DND-41 (cell line): ENCODE measurements at regions not wholly inside any gene's neighbourhood (a gene's known extent, or its start where the extent isn't known, plus 50 kb on each side); places are given as distances from the start of the nearest gene placed in this dataset.

Source experiments
- EZH2 ChIP-seq: IDR thresholded peaks from 3 replicates; pipeline ENCODE4 v1.6.1; 2012; ENCODE audit warnings: borderline replicate concordance, low read depth, mild to moderate bottlenecking, moderate library complexity, low read length, inconsistent platforms; ENCODE audit not compliant: severe bottlenecking
- TF ChIP-seq, protein P1 (sequence below): IDR thresholded peaks from 2 replicates; pipeline ENCODE4 v1.5.1; 2012; ENCODE audit warnings: borderline replicate concordance, low read length, moderate library complexity, mild to moderate bottlenecking; ENCODE audit not compliant: poor library complexity, severe bottlenecking; ENCODE audit errors: extremely low read depth

DNA sequence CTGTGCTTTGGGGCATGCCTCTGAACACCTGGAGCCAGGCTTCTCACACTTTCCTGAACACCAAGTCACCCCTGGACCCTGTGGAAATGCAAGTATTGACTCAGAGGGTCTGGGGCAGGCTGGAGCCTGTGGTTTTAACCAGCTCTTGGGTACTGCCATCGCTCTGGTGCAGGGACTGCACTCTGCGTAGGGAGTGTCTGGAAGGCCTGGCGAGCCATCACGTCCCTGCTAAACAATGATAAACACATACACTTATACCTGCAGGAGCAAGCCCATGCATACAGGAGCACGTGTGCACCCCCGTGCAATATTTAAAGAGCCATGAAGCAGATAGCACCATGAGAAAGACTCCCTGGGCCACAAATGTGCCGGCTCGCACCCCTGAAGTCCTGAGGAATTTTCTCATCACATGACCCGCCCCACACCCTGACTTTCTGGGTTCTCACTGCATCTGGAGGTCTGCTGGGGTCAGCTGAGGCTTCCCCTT is 267.7 kb downstream of the GADD45G start:
- TF ChIP-seq EZH2, result no peak
- TF ChIP-seq, protein P1, sequence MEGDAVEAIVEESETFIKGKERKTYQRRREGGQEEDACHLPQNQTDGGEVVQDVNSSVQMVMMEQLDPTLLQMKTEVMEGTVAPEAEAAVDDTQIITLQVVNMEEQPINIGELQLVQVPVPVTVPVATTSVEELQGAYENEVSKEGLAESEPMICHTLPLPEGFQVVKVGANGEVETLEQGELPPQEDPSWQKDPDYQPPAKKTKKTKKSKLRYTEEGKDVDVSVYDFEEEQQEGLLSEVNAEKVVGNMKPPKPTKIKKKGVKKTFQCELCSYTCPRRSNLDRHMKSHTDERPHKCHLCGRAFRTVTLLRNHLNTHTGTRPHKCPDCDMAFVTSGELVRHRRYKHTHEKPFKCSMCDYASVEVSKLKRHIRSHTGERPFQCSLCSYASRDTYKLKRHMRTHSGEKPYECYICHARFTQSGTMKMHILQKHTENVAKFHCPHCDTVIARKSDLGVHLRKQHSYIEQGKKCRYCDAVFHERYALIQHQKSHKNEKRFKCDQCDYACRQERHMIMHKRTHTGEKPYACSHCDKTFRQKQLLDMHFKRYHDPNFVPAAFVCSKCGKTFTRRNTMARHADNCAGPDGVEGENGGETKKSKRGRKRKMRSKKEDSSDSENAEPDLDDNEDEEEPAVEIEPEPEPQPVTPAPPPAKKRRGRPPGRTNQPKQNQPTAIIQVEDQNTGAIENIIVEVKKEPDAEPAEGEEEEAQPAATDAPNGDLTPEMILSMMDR, result no peak
